Prostate gland (tissue), 2 donors: ENCODE measurements at regions not wholly inside any gene's neighbourhood (a gene's known extent, or its start where the extent isn't known, plus 50 kb on each side); places are given as distances from the start of the nearest gene placed in this dataset.

Source experiments
- DNase-seq: peaks from one replicate; pipeline ENCODE4 v3.0.0-alpha.2; 2019; ENCODE audit warnings: low spot score
- H3K27ac ChIP-seq, 2 donors: fragments of 200-600 bp; sonication (generic); 2 replicates each; pipeline ENCODE4 v1.5.1; 2017 to 2019
- H3K27me3 ChIP-seq: fragments of 200-600 bp; sonication (generic); replicated peaks from 2 replicates; pipeline ENCODE4 v1.5.1; 2019; ENCODE audit not compliant: insufficient read depth
- H3K36me3 ChIP-seq, 2 donors: fragments of 200-600 bp; sonication (generic); 1 replicate in 1 of 2; 2 replicates in 1 of 2; pipeline versions ENCODE4 v1.5.1 to v1.8.1; 2017 to 2019
- H3K4me1 ChIP-seq: fragments of 200-600 bp; sonication (generic); replicated peaks from 2 replicates; pipeline ENCODE4 v1.5.1; 2019
- H3K4me3 ChIP-seq, 2 donors: fragments of 200-600 bp; sonication (generic); 2 replicates each; pipeline ENCODE4 v1.5.1; 2017 to 2019
- H3K9me3 ChIP-seq: fragments of 200-600 bp; sonication (generic); 2 replicates; pipeline ENCODE4 v1.5.1; 2017
- CTCF ChIP-seq, 4 experiments: fragments of 200-600 bp in 2 of 4; fragments of 450-650 bp in 2 of 4; sonication (generic) in 2 of 4; IDR thresholded peaks; 1 replicate in 3 of 4; 2 replicates in 1 of 4; pipeline ENCODE4 v1.5.1; 2016 to 2019; ENCODE audit warnings: antibody characterized with exemption in 4 of 4, mild to moderate bottlenecking in 2 of 4, moderate library complexity in 2 of 4
- POLR2A ChIP-seq: fragments of 450-650 bp; IDR thresholded peaks from one replicate; pipeline ENCODE4 v1.6.1; 2016; ENCODE audit warnings: antibody characterized with exemption, mild to moderate bottlenecking
- POLR2AphosphoS5 ChIP-seq: sonication (generic); formaldehyde crosslinking; IDR thresholded peaks from one replicate; pipeline ENCODE4 v1.6.1; 2017; ENCODE audit warnings: antibody characterized with exemption
- WGBS: methylation state at CpG from one replicate; pipeline ENCODE4 v1.1.5; 2018; 5-methylcytosine and 5-hydroxymethylcytosine counted together
- intact Hi-C: fragments of 100-400 bp; cut with DNase I; formaldehyde crosslinking; loops from one replicate; pipeline ENCODE4 v1.14.2; 2022

GRCh38 chr19:28984315-28984714 is 228.6 kb downstream of the UQCRFS1 start:
- WGBS = 93% methylated on average over 4 of the region's 4 CpGs
- Histone ChIP-seq H3K4me1 (no peaks in the 10 kb centered on the region), H3K27me3 (no peaks in the 10 kb centered on the region), H3K36me3 (no peaks in the 10 kb centered on the region), H3K27ac (no peak overlapping the region), H3K4me3 (no peak overlapping the region), H3K9me3 (no peaks in the 10 kb centered on the region)
- intact Hi-C loops = no loop called here
- TF ChIP-seq CTCF (IDR thresholded peaks at IDR 0.05) (no peak), POLR2A (no peak), POLR2AphosphoS5 (no peak)
- no peak for DNase-seq

DNA sequence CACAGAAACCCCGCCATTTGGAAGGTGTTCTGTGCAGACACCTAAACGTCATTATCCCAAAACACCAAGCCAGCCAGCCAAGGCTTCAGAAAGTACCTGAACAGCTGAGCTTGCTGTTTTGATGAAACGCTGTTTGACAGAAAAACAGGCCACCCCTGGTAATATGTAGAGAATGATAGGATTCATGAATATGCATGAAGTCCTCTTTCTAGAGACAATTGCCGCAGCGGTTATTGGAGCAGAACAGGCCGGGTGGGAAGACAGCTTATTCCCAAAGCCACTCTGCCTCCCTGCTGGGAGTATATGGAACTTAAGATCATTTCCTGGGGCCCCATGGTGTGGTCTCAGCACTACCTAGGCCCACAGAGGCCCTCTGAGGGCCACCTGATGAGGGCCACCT is 229.5 kb downstream of the UQCRFS1 start:
- H3K36me3 ChIP-seq = no peaks in the 10 kb centered on the region
- H3K4me1 ChIP-seq = no peaks in the 10 kb centered on the region
- 89% methylated on average over 6 of the region's 6 CpGs for WGBS
- H3K27me3 ChIP-seq = no peaks in the 10 kb centered on the region
- intact Hi-C loops = no loop called here
- H3K4me3 ChIP-seq = no peak overlapping the region
- DNase-seq = no peak
- H3K9me3 ChIP-seq = no peaks in the 10 kb centered on the region
- H3K27ac ChIP-seq = no peak overlapping the region
- TF ChIP-seq POLR2AphosphoS5 (no peak), CTCF (IDR thresholded peaks at IDR 0.05) (no peak), POLR2A (no peak)

DNA sequence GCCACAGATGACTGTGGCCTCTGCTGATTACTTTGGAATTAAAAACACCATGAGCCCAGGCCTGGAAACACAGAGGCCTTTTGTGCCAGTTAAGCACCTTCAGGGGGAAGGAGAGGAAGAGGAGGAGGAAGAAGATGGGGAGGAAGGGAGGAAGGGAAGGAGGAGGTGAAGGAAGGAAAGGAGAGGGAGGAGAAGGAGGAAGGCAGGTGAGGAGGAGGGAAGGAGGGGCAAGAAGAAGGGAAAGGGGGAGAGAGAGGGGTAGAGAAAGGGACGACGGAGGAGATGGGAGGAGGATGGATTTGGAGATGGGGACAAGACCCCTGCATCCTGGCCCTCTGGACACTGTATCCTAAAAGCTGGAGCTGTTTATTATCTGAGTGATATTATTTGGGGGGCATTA is 231.0 kb downstream of the UQCRFS1 start:
- no peak for DNase-seq
- Histone ChIP-seq H3K27ac (no peak overlapping the region), H3K9me3 (no peaks in the 10 kb centered on the region), H3K36me3 (no peaks in the 10 kb centered on the region), H3K4me1 (no peaks in the 10 kb centered on the region), H3K27me3 (no peaks in the 10 kb centered on the region), H3K4me3 (no peak overlapping the region)
- no peak for TF ChIP-seq CTCF (IDR thresholded peaks at IDR 0.05)
- no peak for TF ChIP-seq POLR2A
- no peak for TF ChIP-seq POLR2AphosphoS5
- intact Hi-C loops = no loop called here
- WGBS = 89% methylated on average over 2 of the region's 2 CpGs

DNA sequence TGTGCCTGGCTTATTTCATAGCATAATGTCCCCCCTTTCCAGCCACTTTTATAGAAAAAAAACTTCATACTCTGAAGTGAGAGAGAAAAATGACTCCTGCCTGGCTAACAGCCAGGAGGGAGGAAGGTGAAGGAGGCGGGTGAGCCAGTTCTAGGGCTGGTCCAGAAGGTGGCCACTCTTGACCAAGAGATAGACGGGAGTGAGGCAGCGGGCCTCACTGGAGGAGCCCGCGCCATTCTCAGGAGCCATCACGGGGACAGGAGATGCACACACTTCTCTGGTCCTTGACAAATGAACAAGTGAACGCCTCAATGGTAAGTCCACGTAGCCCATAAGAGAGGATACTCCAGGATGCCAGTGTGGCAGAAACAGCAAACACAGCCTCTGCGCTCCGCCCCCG is 231.4 kb downstream of the UQCRFS1 start:
- no peak overlapping the region for H3K27ac ChIP-seq
- TF ChIP-seq POLR2A = no peak
- no peak for TF ChIP-seq CTCF (IDR thresholded peaks at IDR 0.05)
- TF ChIP-seq POLR2AphosphoS5 = no peak
- no peak overlapping the region for H3K4me3 ChIP-seq
- intact Hi-C loops = no loop called here
- H3K36me3 ChIP-seq = no peaks in the 10 kb centered on the region
- WGBS = 73% methylated on average over 11 of the region's 11 CpGs
- DNase-seq = no peak
- H3K27me3 ChIP-seq = no peaks in the 10 kb centered on the region
- no peaks in the 10 kb centered on the region for H3K9me3 ChIP-seq
- no peaks in the 10 kb centered on the region for H3K4me1 ChIP-seq

DNA sequence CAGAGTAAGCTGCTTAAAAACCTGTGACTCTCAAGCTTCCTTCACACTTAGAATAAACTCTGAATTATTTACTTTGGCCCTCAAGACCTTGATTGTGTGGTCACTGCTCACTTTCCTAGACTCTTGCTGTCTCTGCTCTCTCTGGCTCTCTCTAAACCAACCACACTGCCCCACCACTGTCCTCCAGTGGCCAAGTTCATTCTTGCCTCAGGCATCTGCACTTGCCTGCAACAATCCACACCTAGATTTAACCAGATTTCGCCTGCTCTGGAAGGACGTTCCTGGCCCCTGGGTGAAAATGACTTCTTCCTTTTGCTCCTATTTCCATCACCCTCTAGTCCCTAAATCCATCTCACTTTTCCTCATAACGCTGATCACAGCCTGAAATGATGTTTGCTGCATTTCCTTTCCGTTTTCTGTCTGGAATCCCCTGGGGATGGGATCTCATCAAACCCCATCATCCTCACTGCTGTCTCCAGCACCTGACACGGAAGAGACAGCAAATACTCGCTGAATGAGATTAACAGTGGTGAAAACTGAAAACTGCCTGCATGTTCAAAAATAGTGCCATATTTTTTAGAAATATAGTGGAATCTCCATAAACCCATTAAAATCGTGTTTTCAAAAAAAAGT is 232.6 kb downstream of the UQCRFS1 start:
- no peaks in the 10 kb centered on the region for H3K27me3 ChIP-seq
- H3K4me1 ChIP-seq = no peaks in the 10 kb centered on the region
- intact Hi-C loops = no loop called here
- TF ChIP-seq POLR2A (no peak), CTCF (IDR thresholded peaks at IDR 0.05) (no peak), POLR2AphosphoS5 (no peak)
- no peaks in the 10 kb centered on the region for H3K36me3 ChIP-seq
- WGBS = 52% methylated on average over 7 of the region's 7 CpGs
- no peak overlapping the region for H3K27ac ChIP-seq
- H3K9me3 ChIP-seq = no peaks in the 10 kb centered on the region
- DNase-seq = no peak
- no peak overlapping the region for H3K4me3 ChIP-seq
